Esophagus muscularis mucosa (tissue), 4 donors: ENCODE measurements at regions not wholly inside any gene's neighbourhood (a gene's known extent, or its start where the extent isn't known, plus 50 kb on each side); places are given as distances from the start of the nearest gene placed in this dataset.

Experiments used
- DNase-seq: peaks from one replicate; pipeline ENCODE4 v3.0.0-alpha.2; 2017; ENCODE audit errors: extremely low spot score
- H3K27ac ChIP-seq, 4 donors: fragments of 200-600 bp; sonication (generic); replicated peaks in 1 of 4; 1 replicate in 3 of 4; 2 replicates in 1 of 4; pipeline ENCODE4 v1.5.1; 2016 to 2019; ENCODE audit warnings: mild to moderate bottlenecking in 1 of 4
- H3K27me3 ChIP-seq, 4 donors: fragments of 200-600 bp; sonication (generic); one replicate each; pipeline versions ENCODE4 v1.5.1 to v1.6.0; 2016 to 2019
- H3K36me3 ChIP-seq, 4 donors: fragments of 200-600 bp; sonication (generic); one replicate each; pipeline ENCODE4 v1.5.1; 2016 to 2019
- H3K4me1 ChIP-seq, 4 donors: fragments of 200-600 bp; sonication (generic); one replicate each; pipeline ENCODE4 v1.5.1; 2016 to 2019
- H3K4me3 ChIP-seq, 4 donors: fragments of 200-600 bp; sonication (generic); 1 replicate in 2 of 4; 2 replicates in 2 of 4; pipeline ENCODE4 v1.5.1; 2016 to 2019; ENCODE audit warnings: mild to moderate bottlenecking in 4 of 4, moderate library complexity in 1 of 4
- H3K9me3 ChIP-seq, 4 donors: fragments of 200-600 bp; sonication (generic); 1 replicate in 3 of 4; 2 replicates in 1 of 4; pipeline ENCODE4 v1.5.1; 2016 to 2019
- EP300 ChIP-seq: sonication (generic); formaldehyde crosslinking; IDR thresholded peaks from one replicate; pipeline ENCODE4 v1.6.1; 2017; ENCODE audit warnings: antibody characterized with exemption
- POLR2A ChIP-seq: fragments of 450-650 bp; IDR thresholded peaks from one replicate; pipeline ENCODE4 v1.6.1; 2017; ENCODE audit warnings: antibody characterized with exemption, moderate library complexity, mild to moderate bottlenecking, low read depth
- POLR2AphosphoS5 ChIP-seq, 2 donors: sonication (generic); formaldehyde crosslinking; IDR thresholded peaks; one replicate each; pipeline ENCODE4 v1.6.1; 2017; ENCODE audit warnings: antibody characterized with exemption in 2 of 2
- WGBS: methylation state at CpG from one replicate; pipeline ENCODE4 v1.1.5; 2018; 5-methylcytosine and 5-hydroxymethylcytosine counted together
- intact Hi-C: fragments of 100-400 bp; cut with DNase I; formaldehyde crosslinking; loops from one replicate; pipeline ENCODE4 v1.15.1; 2023
- TF ChIP-seq, protein P1 (sequence below), 3 experiments: fragments of 200-600 bp in 2 of 3; fragments of 450-650 bp in 1 of 3; sonication (generic) in 2 of 3; IDR thresholded peaks; one replicate each; pipeline ENCODE4 v1.5.1; 2017 to 2019; ENCODE audit warnings: antibody characterized with exemption in 3 of 3, mild to moderate bottlenecking in 2 of 3, moderate library complexity in 1 of 3

DNA sequence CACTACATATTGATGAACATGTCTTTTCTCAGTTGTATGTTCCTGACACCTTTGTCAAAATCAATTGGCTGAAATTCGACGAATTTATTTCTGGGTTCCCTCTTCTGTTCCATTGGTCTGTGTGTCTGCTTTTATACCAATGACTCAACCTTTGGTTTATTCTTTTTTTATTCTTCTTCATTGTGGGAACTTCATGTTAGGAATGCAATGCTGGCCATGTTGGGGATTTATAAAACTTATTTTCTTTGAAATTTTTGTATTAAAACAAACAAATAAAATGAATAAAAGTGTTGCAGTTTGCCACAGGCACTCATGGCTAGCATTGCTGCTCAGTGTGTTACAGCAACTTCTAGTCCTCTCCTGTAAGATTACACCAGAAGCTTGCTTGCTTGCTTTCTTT is 287.8 kb downstream of the DUSP10 start:
- Histone ChIP-seq H3K36me3 (no peaks in the 10 kb centered on the region), H3K4me3 (no peak overlapping the region), H3K4me1 (peaks cover 0 to 26% (median 22%) of the 10 kb centered on the region in 4 donors), H3K27me3 (no peaks in the 10 kb centered on the region), H3K9me3 (no peaks in the 10 kb centered on the region), H3K27ac (no peak overlapping the region)
- WGBS, result 93% methylated on average over 2 of the region's 2 CpGs
- TF ChIP-seq POLR2A (no peak), EP300 (no peak), POLR2AphosphoS5 (IDR thresholded peaks at IDR 0.05) (no peak)
- TF ChIP-seq, protein P1, sequence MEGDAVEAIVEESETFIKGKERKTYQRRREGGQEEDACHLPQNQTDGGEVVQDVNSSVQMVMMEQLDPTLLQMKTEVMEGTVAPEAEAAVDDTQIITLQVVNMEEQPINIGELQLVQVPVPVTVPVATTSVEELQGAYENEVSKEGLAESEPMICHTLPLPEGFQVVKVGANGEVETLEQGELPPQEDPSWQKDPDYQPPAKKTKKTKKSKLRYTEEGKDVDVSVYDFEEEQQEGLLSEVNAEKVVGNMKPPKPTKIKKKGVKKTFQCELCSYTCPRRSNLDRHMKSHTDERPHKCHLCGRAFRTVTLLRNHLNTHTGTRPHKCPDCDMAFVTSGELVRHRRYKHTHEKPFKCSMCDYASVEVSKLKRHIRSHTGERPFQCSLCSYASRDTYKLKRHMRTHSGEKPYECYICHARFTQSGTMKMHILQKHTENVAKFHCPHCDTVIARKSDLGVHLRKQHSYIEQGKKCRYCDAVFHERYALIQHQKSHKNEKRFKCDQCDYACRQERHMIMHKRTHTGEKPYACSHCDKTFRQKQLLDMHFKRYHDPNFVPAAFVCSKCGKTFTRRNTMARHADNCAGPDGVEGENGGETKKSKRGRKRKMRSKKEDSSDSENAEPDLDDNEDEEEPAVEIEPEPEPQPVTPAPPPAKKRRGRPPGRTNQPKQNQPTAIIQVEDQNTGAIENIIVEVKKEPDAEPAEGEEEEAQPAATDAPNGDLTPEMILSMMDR (IDR thresholded peaks at IDR 0.05), result no peak
- DNase-seq, result no peak
- intact Hi-C loops, result no loop called here

DNA sequence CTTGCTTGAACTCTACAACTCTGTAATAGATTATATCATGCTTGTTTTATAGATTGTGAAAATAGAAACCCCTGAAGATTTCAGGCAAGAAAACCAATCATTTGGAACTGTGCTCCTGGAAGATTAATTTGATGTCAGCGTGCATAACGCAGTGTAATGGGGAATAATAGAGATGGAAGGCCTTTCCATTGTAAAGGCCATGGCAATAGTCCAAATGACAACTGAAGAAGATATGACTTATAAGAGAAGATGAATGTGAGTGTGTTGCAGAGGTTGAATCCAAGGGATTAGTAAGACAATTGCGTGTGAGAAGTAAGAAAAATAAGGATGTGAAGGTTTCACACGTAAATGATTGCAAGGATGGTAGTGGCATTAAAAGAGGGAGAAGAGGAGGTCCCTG is 285.0 kb downstream of the DUSP10 start:
- no peak for DNase-seq
- Histone ChIP-seq H3K9me3 (no peaks in the 10 kb centered on the region), H3K36me3 (no peaks in the 10 kb centered on the region), H3K27me3 (no peaks in the 10 kb centered on the region), H3K4me3 (no peak overlapping the region), H3K4me1 (peaks cover 0 to 32% (median 24%) of the 10 kb centered on the region in 4 donors), H3K27ac (peak overlapping the region in 2 of 4 donors; percentile 70 to 79)
- TF ChIP-seq EP300 (no peak), POLR2A (no peak), POLR2AphosphoS5 (IDR thresholded peaks at IDR 0.05) (no peak)
- TF ChIP-seq, protein P1 (IDR thresholded peaks at IDR 0.05), result no peak
- WGBS, result 82% methylated on average over 4 of the region's 4 CpGs
- intact Hi-C loops, result no loop called here

DNA sequence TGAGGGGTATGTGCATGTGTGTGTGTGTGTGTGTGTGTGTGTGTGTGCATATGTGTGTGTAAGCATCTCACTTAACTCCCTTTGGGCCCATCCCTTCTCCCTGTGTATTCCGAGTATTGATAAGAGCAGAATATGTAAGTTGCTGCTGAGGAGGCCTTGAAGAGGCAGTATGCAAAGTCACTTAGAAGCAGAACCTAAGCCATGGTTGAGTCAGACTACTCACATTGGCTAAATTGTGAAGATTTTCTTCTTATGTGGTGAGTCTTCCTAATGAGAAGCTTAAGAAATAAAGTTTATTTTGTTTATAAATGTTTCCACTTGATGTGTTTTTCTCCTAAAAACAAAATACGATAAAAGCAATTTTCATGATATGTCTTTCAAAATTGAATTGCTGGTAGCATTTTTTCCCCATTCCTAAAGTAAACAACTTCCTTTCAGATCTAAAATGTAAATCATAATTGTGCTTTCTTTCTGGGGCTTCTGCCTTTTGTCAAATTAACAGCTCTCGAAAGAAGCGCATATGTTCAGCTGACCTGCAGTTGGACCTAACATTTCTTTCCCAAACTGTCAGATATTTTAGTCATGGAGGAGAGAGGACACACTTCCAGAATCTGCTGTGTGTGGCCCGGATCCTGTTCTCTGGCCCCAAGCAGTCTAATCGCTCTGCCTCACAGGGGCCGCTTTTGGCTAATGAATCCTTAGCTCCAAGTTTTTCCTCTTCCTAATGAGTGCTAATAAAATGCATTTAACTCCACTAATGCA is 284.0 kb downstream of the DUSP10 start:
- peak overlapping the region; percentile 70 to 79 (median 74) for H3K27ac ChIP-seq
- H3K27me3 ChIP-seq, result no peaks in the 10 kb centered on the region
- H3K36me3 ChIP-seq, result no peaks in the 10 kb centered on the region
- intact Hi-C loops, result no loop called here
- DNase-seq, result no peak
- 43% methylated on average over 7 of the region's 7 CpGs for WGBS
- H3K4me1 ChIP-seq, result peaks cover 0 to 32% (median 24%) of the 10 kb centered on the region in 4 donors
- H3K4me3 ChIP-seq, result peak overlapping the region in 1 of 4 donors; percentile 15
- no peaks in the 10 kb centered on the region for H3K9me3 ChIP-seq
- no peak for TF ChIP-seq POLR2A
- peak in 1 of 2 donors; percentile 8 for TF ChIP-seq POLR2AphosphoS5 (IDR thresholded peaks at IDR 0.05)

DNA sequence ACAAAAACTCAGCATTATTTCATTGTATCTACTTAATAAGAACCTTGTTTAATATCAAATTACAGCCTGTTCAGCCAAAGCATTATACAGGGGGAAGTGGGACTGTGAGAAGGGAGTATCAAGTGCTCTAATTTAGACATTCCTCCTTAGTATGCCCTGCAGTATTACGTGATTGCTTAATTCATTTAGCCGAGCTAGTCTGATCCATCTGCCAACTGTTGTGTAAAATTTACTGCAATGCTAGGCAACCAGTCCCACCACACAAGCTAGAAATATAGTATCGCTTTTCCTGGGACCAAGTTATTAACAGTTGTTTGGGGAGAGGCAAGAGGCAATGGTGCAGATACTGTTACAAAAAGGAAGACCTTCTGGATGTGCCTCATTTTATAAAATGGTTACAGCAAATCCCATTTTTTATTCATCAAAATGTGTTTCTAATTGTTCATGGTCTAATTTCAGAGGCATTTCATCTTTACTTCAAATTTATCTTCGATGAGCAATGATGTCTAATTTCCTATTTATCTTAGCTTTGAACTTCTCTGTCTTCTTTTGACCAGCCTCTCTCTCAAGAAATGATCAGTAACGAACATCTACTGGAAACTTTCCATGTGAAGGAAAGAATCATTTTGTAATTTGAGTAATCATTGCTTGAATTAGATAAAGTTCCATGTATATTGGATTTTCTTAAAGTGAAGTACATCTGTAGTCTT is 283.3 kb downstream of the DUSP10 start:
- intact Hi-C loops, result no loop called here
- WGBS, result 21% methylated on average over 5 of the region's 5 CpGs
- Histone ChIP-seq H3K9me3 (no peaks in the 10 kb centered on the region), H3K4me1 (peaks cover 0 to 32% (median 24%) of the 10 kb centered on the region in 4 donors), H3K4me3 (peak overlapping the region in 1 of 4 donors; percentile 15), H3K27me3 (no peaks in the 10 kb centered on the region), H3K27ac (peak overlapping the region; percentile 70 to 79 (median 74)), H3K36me3 (no peaks in the 10 kb centered on the region)
- DNase-seq, result no peak
- peak in 1 of 2 donors; percentile 37 for TF ChIP-seq POLR2AphosphoS5 (IDR thresholded peaks at IDR 0.05)
- TF ChIP-seq, protein P1 (IDR thresholded peaks at IDR 0.05), result no peak

DNA sequence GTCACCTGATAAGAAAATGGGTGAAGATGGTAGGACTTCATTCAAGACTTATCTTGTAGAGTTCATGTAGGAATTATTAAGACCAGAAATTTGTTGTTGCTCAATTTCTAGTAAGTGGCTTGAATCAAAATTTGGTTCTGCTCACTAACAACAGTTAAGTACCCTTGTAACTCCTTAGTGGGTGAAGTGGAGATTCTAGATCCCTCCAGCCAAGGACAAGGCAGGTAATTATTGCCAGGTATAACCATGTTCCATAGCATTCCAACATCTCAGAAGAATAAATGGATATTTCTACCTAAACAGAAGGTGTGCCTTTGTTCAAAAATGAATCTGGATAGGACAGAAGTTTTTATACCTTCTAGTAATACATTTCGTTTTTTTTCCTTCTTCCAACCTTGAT is 282.3 kb downstream of the DUSP10 start:
- no peak for DNase-seq
- Histone ChIP-seq H3K27me3 (no peaks in the 10 kb centered on the region), H3K27ac (peak overlapping the region in 3 of 4 donors; percentile 70 to 79 (median 74)), H3K9me3 (no peaks in the 10 kb centered on the region), H3K4me3 (no peak overlapping the region), H3K36me3 (no peaks in the 10 kb centered on the region), H3K4me1 (peaks cover 0 to 32% (median 24%) of the 10 kb centered on the region in 4 donors)
- TF ChIP-seq POLR2AphosphoS5 (IDR thresholded peaks at IDR 0.05), result no peak
- TF ChIP-seq POLR2A, result no peak
- TF ChIP-seq, protein P1 (IDR thresholded peaks at IDR 0.05), result no peak
- no peak for TF ChIP-seq EP300
- intact Hi-C loops, result no loop called here
- 84% methylated on average over 1 of the region's 1 CpG for WGBS
